ENCODE measurements at regions not wholly inside any gene's neighbourhood (a gene's known extent, or its start where the extent isn't known, plus 50 kb on each side); places are given as distances from the start of the nearest gene placed in this dataset.

GRCh38 chr3:13149330-13150108 is 76.3 kb upstream of the IQSEC1 start:
- no peak for DNase-seq (ENCODE audit: low read depth)
- H3K4me3 ChIP-seq (ENCODE audit: low read length), result no peak overlapping the region
- no peak for TF ChIP-seq CTCF (conservative IDR thresholded peaks at IDR 0.05; ENCODE audit: low read length)

GRCh38 chr3:13148561-13149329 is 75.5 kb upstream of the IQSEC1 start:
- no peak for TF ChIP-seq CTCF (conservative IDR thresholded peaks at IDR 0.05; ENCODE audit: low read length)
- DNase-seq (ENCODE audit: low read depth), result no peak
- H3K4me3 ChIP-seq (ENCODE audit: low read length), result no peak overlapping the region

GRCh38 chr3:13148126-13148525 is 74.9 kb upstream of the IQSEC1 start:
- H3K4me3 ChIP-seq (ENCODE audit: low read length), result no peak overlapping the region
- no peak for DNase-seq (ENCODE audit: low read depth)
- no peak for TF ChIP-seq CTCF (conservative IDR thresholded peaks at IDR 0.05; ENCODE audit: low read length)

- DNase-seq (ENCODE audit: low read depth), result no peak
- no peak for TF ChIP-seq CTCF (conservative IDR thresholded peaks at IDR 0.05; ENCODE audit: low read length)
- no peak overlapping the region for H3K4me3 ChIP-seq (ENCODE audit: low read length)
Measured at GRCh38 chr3:13147344-13147743, 74.1 kb upstream of the IQSEC1 start.

GRCh38 chr3:13146643-13147143 is 73.5 kb upstream of the IQSEC1 start:
- H3K4me3 ChIP-seq (ENCODE audit: low read length), result no peak overlapping the region
- no peak for TF ChIP-seq CTCF (conservative IDR thresholded peaks at IDR 0.05; ENCODE audit: low read length)
- no peak for DNase-seq (ENCODE audit: low read depth)

- DNase-seq (ENCODE audit: low read depth), result no peak
- no peak overlapping the region for H3K4me3 ChIP-seq (ENCODE audit: low read length)
- no peak for TF ChIP-seq CTCF (conservative IDR thresholded peaks at IDR 0.05; ENCODE audit: low read length)
Measured at GRCh38 chr3:13145826-13146642, 72.8 kb upstream of the IQSEC1 start.

Measured in AG10803 (cell line).